Kidney capillary endothelial cell (primary cell): ENCODE measurements at regions not wholly inside any gene's neighbourhood (a gene's known extent, or its start where the extent isn't known, plus 50 kb on each side); places are given as distances from the start of the nearest gene placed in this dataset.
"Not testable (repeated sequence)": the region's sequence is repeated elsewhere in the genome, so short reads cannot be mapped to it uniquely, and the experiment has no call there.

Experiments
- DNase-seq: peaks from one replicate; pipeline ENCODE4 v3.0.0-alpha.2; 2018; ENCODE audit warnings: low spot score

DNA sequence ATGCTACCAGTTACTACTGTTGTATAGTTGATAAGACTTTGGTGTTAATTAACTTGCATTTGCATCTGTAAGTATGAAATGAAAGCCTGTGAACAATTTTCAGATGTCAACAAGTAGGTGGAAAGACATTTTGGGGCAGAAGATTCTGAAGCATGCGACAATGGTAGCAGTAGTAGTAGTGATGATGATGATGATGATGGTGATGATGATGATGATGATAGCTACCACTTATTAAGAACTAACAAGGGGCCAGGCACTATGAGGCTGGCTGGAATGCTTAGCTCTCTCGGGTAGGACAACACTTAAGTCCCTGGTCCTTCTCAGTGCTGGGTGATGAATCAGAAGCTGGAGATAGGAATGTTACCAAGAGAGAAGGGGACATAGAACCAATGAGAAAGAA is 333.4 kb upstream of the IL12A start:
- DNase-seq = no peak

GRCh38 chr3:159657176-159657575 is 331.5 kb upstream of the IL12A start:
- DNase-seq = no peak

DNA sequence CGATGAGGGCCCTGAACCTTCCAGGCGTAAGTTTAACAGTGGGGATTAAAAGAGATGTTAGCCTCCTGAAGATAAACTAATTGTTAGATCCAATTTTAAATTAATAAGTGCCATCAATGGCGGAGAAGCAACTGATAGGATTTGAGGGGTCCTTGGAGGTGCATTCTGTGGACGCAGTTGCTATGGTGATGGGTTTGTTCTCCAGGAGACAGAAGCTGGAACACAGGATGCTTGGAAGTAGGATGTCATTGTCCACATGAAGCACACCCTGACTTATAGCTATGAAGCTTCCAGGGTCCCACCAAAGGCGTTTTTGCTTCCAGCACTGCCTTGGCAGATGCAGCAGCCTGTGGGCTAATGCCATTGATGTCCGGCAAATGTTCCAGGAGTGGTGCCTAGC is 331.0 kb upstream of the IL12A start:
- no peak for DNase-seq

DNA sequence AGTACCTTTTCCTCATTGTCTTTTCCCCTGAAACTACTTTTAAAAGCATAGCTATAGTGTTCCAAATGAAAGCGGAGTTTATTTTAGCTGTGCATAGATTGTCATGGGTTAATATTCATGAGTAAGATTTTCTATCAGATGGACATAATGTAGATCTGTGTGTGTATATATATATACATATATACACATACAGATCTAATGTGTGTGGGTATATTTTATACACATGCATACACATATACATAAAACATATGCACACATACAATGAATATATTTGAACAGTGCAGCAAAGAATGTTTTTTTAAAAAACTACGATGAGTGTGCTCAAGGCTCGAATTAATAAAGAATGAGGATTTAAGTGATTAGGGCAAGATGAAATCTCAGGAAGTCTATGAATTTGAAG is 328.3 kb upstream of the IL12A start:
- no peak for DNase-seq

DNA sequence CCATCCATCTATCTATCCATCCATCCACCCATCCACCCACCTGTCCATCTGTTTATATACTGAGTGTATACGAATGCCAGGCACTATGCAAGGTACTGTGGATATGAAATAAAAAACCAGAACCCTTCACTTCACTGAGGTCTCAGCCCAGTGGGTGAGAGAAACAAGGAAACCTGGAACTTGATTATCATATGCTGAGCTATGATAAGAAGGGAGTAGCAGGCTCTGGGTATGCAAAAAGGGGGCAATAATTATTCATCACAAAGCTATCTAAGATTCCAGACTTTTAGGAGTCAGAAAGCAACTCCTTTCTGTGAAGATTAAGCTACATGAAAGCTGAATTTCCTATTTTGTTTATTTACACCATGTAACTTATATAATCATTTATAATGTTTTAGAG is 327.7 kb upstream of the IL12A start:
- DNase-seq = no peak

- DNase-seq = no peak
Measured at GRCh38 chr3:159662549-159662948, 326.1 kb upstream of the IL12A start.

DNA sequence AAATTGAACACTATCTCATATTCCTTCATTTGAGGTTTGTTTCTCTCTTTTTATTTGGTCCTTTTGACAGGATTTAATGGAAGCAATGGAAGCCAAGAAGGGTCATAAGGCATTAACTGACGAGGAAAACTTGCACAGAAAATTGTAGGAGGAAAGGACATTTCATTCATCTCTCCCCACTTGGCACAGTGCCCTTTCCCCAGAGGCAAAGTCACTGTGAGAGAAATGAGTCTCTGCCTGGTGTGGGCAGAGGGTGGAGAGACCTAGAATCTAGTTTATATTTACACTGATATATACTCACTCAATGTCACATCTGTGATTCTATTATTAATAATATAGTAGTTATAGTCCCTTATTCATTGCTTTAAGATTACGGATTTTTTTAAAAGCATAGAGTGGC is 324.6 kb upstream of the IL12A start:
- no peak for DNase-seq

DNA sequence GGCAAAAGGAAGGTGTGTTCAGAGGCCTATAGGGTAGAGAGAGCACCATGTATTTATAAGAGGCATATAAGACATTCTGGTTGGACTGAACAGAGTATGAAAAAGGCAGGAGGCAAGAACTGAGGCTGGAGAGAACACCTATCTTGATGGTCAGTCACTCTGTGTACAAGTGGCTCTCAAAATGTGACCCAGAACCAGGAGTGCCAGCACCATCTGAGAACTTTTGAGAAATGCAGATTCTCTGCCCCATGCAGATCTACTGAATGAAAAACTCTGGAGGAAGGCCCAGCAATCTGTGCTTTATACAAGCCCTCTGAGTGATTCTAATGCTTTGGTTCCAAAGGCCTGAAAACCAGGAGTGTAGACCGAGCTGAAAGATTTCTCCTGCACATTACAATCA is 324.0 kb upstream of the IL12A start:
- DNase-seq = no peak

DNA sequence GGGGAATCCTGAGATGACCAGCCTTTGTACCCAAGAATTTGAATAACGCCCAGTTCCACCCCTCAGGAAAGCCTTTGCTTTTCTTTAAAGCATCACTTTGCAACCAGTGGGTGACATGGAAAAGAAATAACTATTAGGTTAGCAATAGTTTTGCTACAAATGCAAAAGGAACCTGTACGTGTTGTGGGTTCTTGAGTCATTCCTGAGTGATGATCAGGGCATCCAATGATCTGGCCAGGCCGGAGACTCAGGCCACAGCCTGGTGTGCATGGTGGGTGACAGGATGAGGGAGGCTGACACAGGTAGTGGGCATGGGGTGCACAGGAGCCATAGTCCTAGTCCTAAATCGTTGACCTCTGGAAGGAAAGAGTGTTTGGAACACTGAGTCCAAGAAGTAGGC is 321.4 kb upstream of the IL12A start:
- no peak for DNase-seq

- no peak for DNase-seq
Measured at GRCh38 chr3:159668461-159668860, 320.2 kb upstream of the IL12A start.

DNA sequence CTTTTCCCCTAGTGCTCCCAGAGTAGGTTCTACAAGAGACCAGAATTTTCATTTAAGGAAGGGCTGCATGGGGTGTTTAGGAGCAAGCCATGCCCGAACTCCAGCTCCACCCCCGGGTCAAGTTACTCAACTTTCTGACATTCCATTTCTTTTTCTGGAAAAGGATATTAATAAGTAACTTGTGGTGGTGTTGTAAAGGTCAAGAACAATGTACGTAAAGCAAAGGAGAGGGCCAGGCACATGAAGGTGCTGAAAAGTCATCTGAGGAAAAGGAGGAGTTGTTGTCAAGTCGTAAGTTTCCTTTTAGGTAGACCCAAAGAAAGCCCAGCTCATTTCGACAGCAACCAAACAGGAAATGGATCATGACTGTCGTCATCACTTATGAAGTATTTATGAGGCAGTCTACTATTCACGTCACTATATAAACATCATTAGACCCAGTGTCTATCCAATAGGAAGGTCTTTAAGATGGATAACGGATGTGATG is 319.6 kb upstream of the IL12A start:
- peak; percentile 38 for DNase-seq

DNA sequence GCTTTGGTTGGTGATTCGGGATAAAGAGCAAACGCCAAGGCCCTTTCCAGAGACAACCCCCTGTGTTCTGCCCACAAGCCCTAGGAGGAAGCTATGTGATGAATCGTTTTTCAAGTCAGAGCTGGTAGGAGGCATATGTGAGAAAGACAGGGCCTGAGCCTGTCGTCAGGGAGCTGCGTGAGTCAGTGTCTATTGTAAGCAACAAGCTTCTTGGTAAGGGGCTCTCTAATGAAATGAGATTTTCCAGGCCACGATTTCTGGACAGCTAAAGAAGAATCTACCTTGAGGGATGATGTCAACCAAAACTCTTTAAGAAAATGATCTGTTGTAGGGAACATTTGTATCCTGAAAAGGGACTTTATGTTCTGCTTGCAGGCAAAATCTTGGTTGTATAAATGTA is 318.9 kb upstream of the IL12A start:
- no peak for DNase-seq

DNA sequence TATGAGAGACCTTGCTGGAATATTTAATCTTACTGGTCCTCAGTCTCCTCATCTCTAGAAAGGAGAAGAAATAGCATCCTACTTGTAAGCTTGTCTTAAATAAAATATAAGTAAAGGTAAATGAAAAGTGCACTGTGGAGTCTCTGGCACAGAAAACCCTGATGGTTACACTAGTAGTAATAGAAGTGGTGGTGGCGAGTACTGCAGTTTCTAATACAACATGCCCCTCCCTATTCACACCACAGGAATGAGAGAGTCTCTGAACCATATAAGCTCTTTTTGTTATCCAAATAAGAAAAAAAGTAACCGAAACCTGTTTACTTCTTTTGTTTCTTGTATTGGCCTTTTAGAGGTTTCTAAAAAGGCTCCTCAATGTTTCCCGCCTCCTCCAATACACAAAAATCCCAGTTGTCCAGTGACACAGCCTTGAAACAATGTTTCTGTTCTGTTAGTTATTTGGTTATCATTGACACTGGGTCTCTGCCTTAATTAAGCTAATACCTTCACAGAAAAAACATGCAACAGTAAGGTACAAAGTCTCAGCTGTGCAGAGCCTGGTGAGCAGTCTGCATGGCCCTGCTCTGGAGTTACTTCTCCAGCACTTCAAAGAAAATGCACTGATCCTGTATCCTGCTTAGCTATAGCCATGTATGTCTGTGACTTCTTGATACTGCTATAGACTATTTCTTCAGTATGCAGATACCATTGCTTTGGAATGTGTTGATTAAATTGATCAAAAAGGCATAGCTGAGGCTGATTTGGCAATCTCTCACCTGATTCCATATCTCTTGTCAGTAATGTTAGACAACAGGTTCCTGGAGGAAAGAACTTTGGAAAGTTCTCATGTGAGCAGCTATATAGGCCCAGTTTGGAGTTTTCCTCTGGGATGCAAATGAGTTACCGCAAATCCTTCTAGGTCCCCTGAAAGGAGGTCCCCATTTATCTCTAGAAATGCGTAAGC is 315.6 kb upstream of the IL12A start:
- no peak for DNase-seq

- no peak for DNase-seq
Measured at GRCh38 chr3:159674583-159674982, 314.1 kb upstream of the IL12A start.

- no peak for DNase-seq
Measured at GRCh38 chr3:159675285-159675684, 313.4 kb upstream of the IL12A start.

GRCh38 chr3:159679900-159680299 is 308.7 kb upstream of the IL12A start:
- DNase-seq = no peak

DNA sequence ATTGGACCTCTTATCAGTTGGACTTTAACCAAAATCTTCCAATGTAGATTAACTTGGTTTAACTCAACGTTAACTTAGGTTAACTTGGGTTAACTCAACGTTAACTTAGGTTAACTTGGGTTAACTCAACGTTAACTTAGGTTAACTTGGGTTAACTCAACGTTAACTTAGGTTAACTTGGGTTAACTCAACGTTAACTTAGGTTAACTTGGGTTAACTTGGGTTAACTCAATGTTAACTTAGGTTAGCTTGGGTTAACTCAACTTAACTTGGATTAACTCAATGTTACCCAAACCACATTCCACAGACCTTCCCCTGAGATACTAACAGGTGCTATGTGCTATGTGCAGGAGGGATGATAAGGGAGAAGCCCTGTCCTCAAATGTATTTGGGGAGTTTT is 306.9 kb upstream of the IL12A start:
- not testable (repeated sequence) for DNase-seq

DNA sequence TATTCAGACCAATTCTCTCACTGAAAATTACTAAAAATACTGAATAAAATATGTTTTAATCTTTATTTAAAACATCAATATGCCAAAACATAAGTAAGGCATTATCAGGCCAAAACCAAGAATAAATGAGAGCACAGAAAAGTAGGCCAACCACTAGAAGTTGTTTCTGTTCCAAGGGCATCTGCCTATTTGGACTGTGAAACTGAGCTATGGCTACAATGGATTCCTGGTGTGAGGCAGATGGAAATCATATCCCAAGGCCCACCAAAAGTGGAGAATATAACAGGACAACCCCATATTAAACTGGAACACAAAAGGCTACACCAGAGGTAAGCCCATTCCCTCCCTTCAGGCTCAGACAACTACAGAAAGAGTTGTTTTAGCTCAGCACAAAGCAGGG is 302.8 kb upstream of the IL12A start:
- DNase-seq = no peak

DNA sequence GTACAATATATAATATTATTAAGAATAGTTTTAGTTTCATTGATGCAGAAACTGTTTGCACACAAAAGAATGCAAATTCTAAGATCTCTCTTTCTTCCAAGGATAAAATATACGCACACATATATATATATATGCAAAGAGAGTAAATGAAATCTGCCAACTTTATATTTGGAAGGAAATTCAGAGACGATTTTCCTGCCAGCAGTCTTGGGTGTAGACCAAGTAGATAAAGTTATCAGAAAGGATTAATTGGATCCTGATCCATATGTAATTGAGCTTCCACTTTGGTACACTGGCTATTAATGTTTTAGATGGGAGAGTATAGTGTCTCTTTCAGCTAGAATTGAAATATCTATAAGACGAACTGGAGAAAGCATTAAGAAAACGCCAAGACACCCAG is 295.4 kb upstream of the IL12A start:
- no peak for DNase-seq

DNA sequence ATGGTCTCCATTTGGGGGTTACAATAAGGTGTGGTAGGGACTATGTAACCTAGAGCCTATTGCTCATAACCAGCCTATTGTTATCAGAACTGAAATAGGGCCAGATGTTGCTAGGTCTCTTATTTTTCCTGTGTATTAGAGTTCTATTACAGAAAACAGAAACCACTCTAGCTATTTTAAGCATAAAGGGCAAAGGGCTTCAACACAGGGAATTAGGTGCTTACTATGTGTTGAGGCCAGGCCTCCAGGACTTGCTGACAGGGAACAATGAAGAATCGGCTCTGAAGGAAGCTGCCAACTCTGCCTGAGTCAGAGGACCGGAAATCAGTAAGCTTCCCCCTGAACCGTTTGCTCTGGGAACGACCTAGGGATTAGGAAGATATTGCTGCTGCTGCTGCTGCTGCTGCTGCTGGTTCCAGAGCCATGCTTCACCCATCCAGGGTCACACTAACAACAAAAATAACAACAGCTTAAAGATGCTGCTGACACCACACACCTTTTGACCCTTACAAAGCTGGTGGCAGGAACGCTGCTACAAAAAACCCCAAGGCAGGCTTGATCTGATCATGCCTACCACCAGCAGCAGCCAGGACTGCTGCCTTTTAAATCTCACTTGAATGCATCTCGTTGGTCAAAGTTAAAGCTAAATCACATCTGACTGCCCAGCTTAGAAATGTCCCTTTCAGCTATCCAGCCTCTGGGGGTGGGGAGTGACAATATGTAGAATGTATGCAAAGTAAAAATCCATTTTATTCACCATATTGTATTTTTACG is 276.9 kb upstream of the IL12A start:
- DNase-seq = peak; percentile 98

DNA sequence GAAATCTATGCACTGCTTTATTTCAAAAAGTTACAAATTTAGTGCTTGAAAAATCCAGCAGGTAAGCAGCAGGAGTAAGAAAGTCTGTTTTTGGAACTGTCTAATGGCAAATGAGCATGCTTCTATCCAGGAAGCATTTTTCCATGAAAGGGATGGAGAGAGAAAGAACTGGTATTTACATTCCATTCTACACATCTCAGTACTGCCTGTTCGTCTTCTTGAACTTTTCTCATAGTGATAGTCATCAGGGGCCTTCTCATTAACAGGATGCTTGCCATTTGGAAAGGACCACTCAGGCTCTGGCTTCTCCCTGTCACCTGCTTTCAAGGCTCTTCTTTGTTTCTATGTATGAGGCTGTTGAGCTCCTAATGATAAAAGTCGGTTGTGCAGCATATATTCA is 267.3 kb upstream of the IL12A start:
- DNase-seq = no peak

DNA sequence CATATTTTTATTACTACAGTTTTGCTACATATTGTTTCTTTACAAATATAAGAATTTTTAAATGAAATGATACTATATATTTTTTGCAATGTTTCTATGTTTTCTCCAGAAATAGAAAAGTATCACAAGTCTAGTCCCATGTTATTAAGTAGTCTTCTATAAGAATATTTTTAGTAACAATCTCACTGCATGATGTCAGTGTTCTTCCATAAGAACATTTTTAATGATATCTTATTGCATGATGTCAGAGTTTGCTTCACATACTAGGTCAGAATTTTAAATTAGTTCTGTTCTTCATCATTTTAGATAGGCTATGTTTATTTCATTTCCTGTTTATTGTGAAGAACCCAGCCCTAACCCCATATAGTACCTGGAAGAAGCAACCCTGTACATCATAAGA is 265.3 kb upstream of the IL12A start:
- DNase-seq = no peak

DNA sequence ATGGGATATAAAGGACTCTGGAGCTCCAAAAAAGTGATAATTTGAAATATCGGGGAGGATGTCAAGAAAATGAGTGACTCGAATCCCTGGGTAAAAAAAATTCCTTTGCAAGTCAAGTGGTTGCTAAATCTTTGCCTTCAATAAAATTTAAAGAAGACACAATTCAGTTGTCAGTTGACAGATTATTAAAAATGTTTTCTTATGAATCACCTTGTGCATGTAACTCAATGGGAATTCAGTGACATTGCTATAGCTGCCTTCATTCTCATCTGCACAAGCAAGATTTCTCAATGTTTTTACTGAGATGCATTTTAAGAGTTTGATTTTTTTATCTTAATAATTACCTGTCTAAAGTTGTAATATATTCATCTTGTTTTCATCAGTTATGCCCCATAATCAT is 264.0 kb upstream of the IL12A start:
- no peak for DNase-seq
